ENCODE measurements at regions not wholly inside any gene's neighbourhood (a gene's known extent, or its start where the extent isn't known, plus 50 kb on each side); places are given as distances from the start of the nearest gene placed in this dataset.

GRCh38 chr7:142681314-142682092, 67.8 kb upstream of the PRSS1 start:
- H3K4me1 ChIP-seq, result no peaks in the 10 kb centered on the region
- no peak overlapping the region for H3K4me3 ChIP-seq
- H3K27me3 ChIP-seq, result no peaks in the 10 kb centered on the region
- H3K36me3 ChIP-seq, result no peaks in the 10 kb centered on the region
- TF ChIP-seq CTCF (IDR thresholded peaks at IDR 0.05), result no peak
- no peak for TF ChIP-seq POLR2AphosphoS5 (IDR thresholded peaks at IDR 0.05)
- no peak for TF ChIP-seq POLR2A (IDR thresholded peaks at IDR 0.05)
- no peak for TF ChIP-seq EP300 (IDR thresholded peaks at IDR 0.05)
- DNase-seq, result no peak
- 74 to 81% (median 76%) methylated on average over 3 of the region's 3 CpGs for WGBS, 5 donors
- H3K27ac ChIP-seq, result no peak overlapping the region
- no peaks in the 10 kb centered on the region for H3K9me3 ChIP-seq
- intact Hi-C loops (cut with DNase I; ENCODE audit: low total_unique reads), result no loop called here

GRCh38 chr7:142671506-142671905, 77.8 kb upstream of the PRSS1 start:
- whole genome bisulfite sequencing, 5 donors, result 57 to 61% (median 57%) methylated on average over 2 of the region's 2 CpGs

GRCh38 chr7:142670511-142670910, 78.8 kb upstream of the PRSS1 start:
- no peaks in the 10 kb centered on the region for H3K36me3 ChIP-seq
- no peak overlapping the region for H3K4me3 ChIP-seq
- WGBS, 5 donors, result 0 to 74% (median 63%) methylated on average over 1 of the region's 1 CpG
- H3K27ac ChIP-seq, result no peak overlapping the region
- DNase-seq, result no peak
- intact Hi-C loops (cut with DNase I; ENCODE audit: low total_unique reads), result no loop called here
- no peaks in the 10 kb centered on the region for H3K27me3 ChIP-seq
- H3K4me1 ChIP-seq, result no peaks in the 10 kb centered on the region
- no peak for TF ChIP-seq POLR2AphosphoS5 (IDR thresholded peaks at IDR 0.05)
- no peaks in the 10 kb centered on the region for H3K9me3 ChIP-seq

More at GRCh38 chr7:142671506-142671905, 77.8 kb upstream of the PRSS1 start:
- H3K36me3 ChIP-seq, result no peaks in the 10 kb centered on the region
- H3K4me3 ChIP-seq, result no peak overlapping the region
- no peak overlapping the region for H3K27ac ChIP-seq
- TF ChIP-seq CTCF (IDR thresholded peaks at IDR 0.05), result no peak
- TF ChIP-seq POLR2AphosphoS5 (IDR thresholded peaks at IDR 0.05), result no peak
- TF ChIP-seq POLR2A (IDR thresholded peaks at IDR 0.05), result no peak
- TF ChIP-seq EP300 (IDR thresholded peaks at IDR 0.05), result no peak
- no peaks in the 10 kb centered on the region for H3K9me3 ChIP-seq
- no peak for DNase-seq
- H3K27me3 ChIP-seq, result no peaks in the 10 kb centered on the region
- no peaks in the 10 kb centered on the region for H3K4me1 ChIP-seq
- intact Hi-C loops (cut with DNase I; ENCODE audit: low total_unique reads), result no loop called here

GRCh38 chr7:142669074-142669654, 80.1 kb upstream of the PRSS1 start:
- Histone ChIP-seq H3K27ac (no peak overlapping the region), H3K4me3 (no peak overlapping the region), H3K9me3 (no peaks in the 10 kb centered on the region), H3K36me3 (no peaks in the 10 kb centered on the region), H3K27me3 (no peaks in the 10 kb centered on the region), H3K4me1 (no peaks in the 10 kb centered on the region)
- 31 to 40% (median 39%) methylated on average over 2 of the region's 2 CpGs for WGBS, 5 donors
- TF ChIP-seq POLR2A (IDR thresholded peaks at IDR 0.05) (no peak), EP300 (IDR thresholded peaks at IDR 0.05) (no peak), CTCF (IDR thresholded peaks at IDR 0.05) (no peak), POLR2AphosphoS5 (IDR thresholded peaks at IDR 0.05) (no peak)
- DNase-seq, result no peak
- intact Hi-C loops (cut with DNase I; ENCODE audit: low total_unique reads), result no loop called here

GRCh38 chr7:142668495-142668894, 80.8 kb upstream of the PRSS1 start:
- no peak overlapping the region for H3K4me3 ChIP-seq
- TF ChIP-seq EP300 (IDR thresholded peaks at IDR 0.05) (no peak), CTCF (IDR thresholded peaks at IDR 0.05) (no peak), POLR2AphosphoS5 (IDR thresholded peaks at IDR 0.05) (no peak), POLR2A (IDR thresholded peaks at IDR 0.05) (no peak)
- no peaks in the 10 kb centered on the region for H3K9me3 ChIP-seq
- intact Hi-C loops (cut with DNase I; ENCODE audit: low total_unique reads), result no loop called here
- H3K27me3 ChIP-seq, result no peaks in the 10 kb centered on the region
- H3K27ac ChIP-seq, result no peak overlapping the region
- no peaks in the 10 kb centered on the region for H3K36me3 ChIP-seq
- DNase-seq, result peak in 1 of 2 donors; percentile 9
- no peaks in the 10 kb centered on the region for H3K4me1 ChIP-seq
- 41 to 54% (median 44%) methylated on average over 4 of the region's 4 CpGs for WGBS, 5 donors
